HEK293 (cell line): ENCODE measurements at regions not wholly inside any gene's neighbourhood (a gene's known extent, or its start where the extent isn't known, plus 50 kb on each side); places are given as distances from the start of the nearest gene placed in this dataset.

Experiments
- BCL6B ChIP-seq: fragments of 450-650 bp; formaldehyde crosslinking; IDR thresholded peaks from 2 replicates; pipeline ENCODE4 v1.5.1; 2017; ENCODE audit warnings: missing biosample characterization, missing genetic modification characterization
- REST ChIP-seq: fragments of 450-650 bp; formaldehyde crosslinking; IDR thresholded peaks from 2 replicates; pipeline ENCODE4 v1.5.1; 2016; ENCODE audit warnings: missing biosample characterization, missing genetic modification characterization
- ZNF292 ChIP-seq: fragments of 450-650 bp; formaldehyde crosslinking; IDR thresholded peaks from 2 replicates; pipeline ENCODE4 v1.5.1; 2016; ENCODE audit warnings: low read depth, missing biosample characterization, missing genetic modification characterization, borderline replicate concordance
- ZNF473 ChIP-seq: fragments of 450-650 bp; formaldehyde crosslinking; IDR thresholded peaks from 2 replicates; pipeline ENCODE4 v1.5.1; 2017; ENCODE audit warnings: missing biosample characterization, missing genetic modification characterization
- ZNF768 ChIP-seq: fragments of 450-650 bp; formaldehyde crosslinking; IDR thresholded peaks from 2 replicates; pipeline ENCODE4 v1.5.1; 2018; ENCODE audit warnings: missing biosample characterization, mild to moderate bottlenecking, missing genetic modification characterization
- ZNF843 ChIP-seq: fragments of 450-650 bp; formaldehyde crosslinking; IDR thresholded peaks from 2 replicates; pipeline ENCODE4 v1.5.1; 2016; ENCODE audit warnings: missing biosample characterization, missing genetic modification characterization

GRCh38 chr1:228979774-228980173 lies 244.5 kb downstream of the RHOU start:
- TF ChIP-seq REST (tag by site-specific recombination): no peak
- TF ChIP-seq BCL6B (tag by site-specific recombination): no peak
- TF ChIP-seq ZNF768 (tag by site-specific recombination): no peak
- no peak for TF ChIP-seq ZNF843 (tag by site-specific recombination)
- no peak for TF ChIP-seq ZNF473 (tag by site-specific recombination)
- TF ChIP-seq ZNF292 (tag by site-specific recombination): no peak
